Peyer's patch (tissue), 4 donors: ENCODE measurements at regions not wholly inside any gene's neighbourhood (a gene's known extent, or its start where the extent isn't known, plus 50 kb on each side); places are given as distances from the start of the nearest gene placed in this dataset.

Experiments
- DNase-seq, 3 donors: peaks; one replicate each; pipeline ENCODE4 v3.0.0-alpha.2; 2017 to 2019
- H3K27ac ChIP-seq, 4 donors: fragments of 200-600 bp; sonication (generic); one replicate each; pipeline ENCODE4 v1.5.1; 2016 to 2019
- H3K27me3 ChIP-seq, 2 donors: fragments of 200-600 bp; sonication (generic); one replicate each; pipeline ENCODE4 v1.5.1; 2019
- H3K36me3 ChIP-seq, 3 donors: fragments of 200-600 bp; sonication (generic); one replicate each; pipeline ENCODE4 v1.5.1; 2016 to 2019
- H3K4me1 ChIP-seq, 4 donors: fragments of 200-600 bp; sonication (generic); one replicate each; pipeline ENCODE4 v1.5.1; 2016 to 2019
- H3K4me3 ChIP-seq, 4 donors: fragments of 200-600 bp; sonication (generic); 1 replicate in 3 of 4; 2 replicates in 1 of 4; pipeline ENCODE4 v1.5.1; 2016 to 2019; ENCODE audit warnings: mild to moderate bottlenecking in 1 of 4
- H3K9me3 ChIP-seq, 4 donors: fragments of 200-600 bp; sonication (generic); one replicate each; pipeline ENCODE4 v1.5.1; 2016 to 2019; ENCODE audit warnings: mild to moderate bottlenecking in 1 of 4
- CTCF ChIP-seq, 6 experiments: fragments of 450-650 bp in 4 of 6; fragments of 200-600 bp in 2 of 6; sonication (generic) in 1 of 6; IDR thresholded peaks; one replicate each; pipeline ENCODE4 v1.5.1; 2017 to 2019; ENCODE audit warnings: antibody characterized with exemption in 6 of 6, mild to moderate bottlenecking in 3 of 6, moderate library complexity in 1 of 6
- POLR2A ChIP-seq, 2 donors: fragments of 450-650 bp; IDR thresholded peaks; one replicate each; pipeline ENCODE4 v1.5.1; 2017; ENCODE audit warnings: antibody characterized with exemption in 2 of 2, mild to moderate bottlenecking in 2 of 2, moderate library complexity in 2 of 2

DNA sequence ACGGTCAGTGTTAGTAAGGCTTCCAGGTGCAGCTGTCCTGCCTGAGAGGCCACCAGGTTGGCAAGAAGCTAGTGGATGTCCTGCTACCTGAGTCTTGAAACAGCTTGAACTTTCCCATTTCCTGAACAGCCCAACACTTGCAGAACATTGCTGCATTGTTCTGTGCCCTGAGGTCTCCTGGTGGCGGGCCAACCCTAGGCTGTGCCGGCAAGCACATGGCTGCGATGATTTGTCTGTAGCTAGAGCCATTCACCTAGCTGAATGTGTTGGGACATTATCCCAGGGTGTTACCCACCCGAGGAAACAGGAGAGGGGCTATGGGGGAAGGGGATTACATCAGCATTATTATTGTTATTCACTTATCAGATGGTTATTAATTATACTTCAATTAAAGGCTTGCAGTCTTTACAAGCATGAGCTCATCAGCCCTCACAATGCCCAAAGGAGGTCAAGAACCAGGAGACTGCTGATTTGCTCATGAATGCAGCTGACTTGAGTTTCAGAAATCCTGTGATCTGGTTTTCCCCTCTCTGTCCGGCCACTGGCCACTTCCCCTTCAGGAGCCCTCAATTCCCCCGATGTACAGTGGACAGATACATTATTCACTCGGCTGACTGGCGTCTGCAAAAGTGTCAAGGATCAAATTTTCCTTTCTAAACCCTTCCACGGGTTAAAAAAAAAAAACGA lies 187.6 kb upstream of the TSC22D1 start:
- Histone ChIP-seq H3K4me1 (peaks cover 0 to 35% (median 0%) of the 10 kb centered on the region in 4 donors), H3K9me3 (no peaks in the 10 kb centered on the region), H3K36me3 (no peaks in the 10 kb centered on the region), H3K27ac (peak overlapping the region in 3 of 4 donors; percentile 51 to 83 (median 81)), H3K27me3 (no peaks in the 10 kb centered on the region), H3K4me3 (no peak overlapping the region)
- peak in 2 of 3 donors; percentile 53 to 63 for DNase-seq
- TF ChIP-seq POLR2A (IDR thresholded peaks at IDR 0.05) (no peak), CTCF (IDR thresholded peaks at IDR 0.05) (peak in 1 of 6 experiments; percentile 22)

GRCh38 chr13:44762911-44763310 lies 186.8 kb upstream of the TSC22D1 start:
- Histone ChIP-seq H3K27ac (peak overlapping the region in 2 of 4 donors; percentile 51 to 83), H3K27me3 (no peaks in the 10 kb centered on the region)
- TF ChIP-seq CTCF (IDR thresholded peaks at IDR 0.05) (no peak), POLR2A (IDR thresholded peaks at IDR 0.05) (no peak)

GRCh38 chr13:44760434-44760833 lies 184.3 kb upstream of the TSC22D1 start:
- no peak for TF ChIP-seq CTCF (IDR thresholded peaks at IDR 0.05)
- TF ChIP-seq POLR2A (IDR thresholded peaks at IDR 0.05), result no peak
- H3K4me3 ChIP-seq, result no peak overlapping the region
- no peak for DNase-seq
- peaks cover 0 to 38% (median 0%) of the 10 kb centered on the region in 4 donors for H3K4me1 ChIP-seq
- H3K27ac ChIP-seq, result peak overlapping the region in 1 of 4 donors; percentile 56
- no peaks in the 10 kb centered on the region for H3K36me3 ChIP-seq
- H3K27me3 ChIP-seq, result no peaks in the 10 kb centered on the region
- no peaks in the 10 kb centered on the region for H3K9me3 ChIP-seq

More at GRCh38 chr13:44762911-44763310, 186.8 kb upstream of the TSC22D1 start:
- no peak for DNase-seq
- Histone ChIP-seq H3K36me3 (no peaks in the 10 kb centered on the region), H3K4me3 (no peak overlapping the region), H3K4me1 (peaks cover 0 to 42% (median 0%) of the 10 kb centered on the region in 4 donors), H3K9me3 (no peaks in the 10 kb centered on the region)

DNA sequence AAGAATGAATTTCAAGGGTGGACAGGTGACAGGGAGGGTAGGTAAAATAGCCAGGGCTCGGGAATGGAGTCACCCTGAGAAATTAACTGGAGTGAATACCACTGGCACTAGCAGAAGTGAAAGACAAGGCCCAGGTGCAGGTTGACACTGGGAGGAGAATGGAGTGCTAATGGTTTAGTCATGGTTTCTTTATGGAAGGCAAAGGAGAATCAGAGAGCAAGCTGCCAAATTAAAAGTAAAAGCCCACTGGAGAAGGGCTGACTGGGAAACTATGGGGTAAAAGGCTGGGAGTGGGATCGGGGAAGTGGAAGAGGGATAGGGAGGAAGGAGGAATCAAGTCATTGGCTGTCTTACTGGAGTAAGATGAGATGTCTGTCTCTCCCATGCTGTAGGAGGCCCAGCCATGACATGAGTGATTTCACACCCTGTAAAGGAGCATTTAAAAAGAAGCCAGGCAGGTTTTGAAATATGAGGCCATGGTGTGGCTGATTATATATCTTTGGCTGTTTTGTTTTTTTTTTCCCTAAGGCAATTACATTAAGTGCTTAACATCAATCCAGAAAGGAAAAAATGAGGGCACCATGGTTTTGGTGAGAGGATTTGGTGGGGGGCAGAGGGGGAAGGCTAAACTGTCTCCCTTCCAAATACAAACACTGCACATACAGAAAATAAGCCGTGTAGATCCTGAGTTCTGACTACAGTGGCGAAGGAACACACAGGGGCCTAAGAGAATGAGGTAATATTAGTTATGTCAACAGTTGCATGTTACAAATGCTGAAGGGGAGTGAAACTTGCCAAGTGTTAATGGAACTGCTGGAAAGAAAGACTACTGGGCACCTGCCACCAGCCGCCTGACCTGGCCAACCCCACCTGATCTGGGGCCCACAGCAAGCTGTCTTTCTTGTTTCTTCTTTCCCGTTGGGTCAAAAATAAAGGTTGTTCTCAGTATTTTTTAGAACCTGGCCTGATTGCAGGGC lies 183.5 kb upstream of the TSC22D1 start:
- Histone ChIP-seq H3K4me1 (peaks cover 0 to 38% (median 0%) of the 10 kb centered on the region in 4 donors), H3K27ac (peak overlapping the region in 2 of 4 donors; percentile 56 to 63), H3K36me3 (no peaks in the 10 kb centered on the region), H3K9me3 (no peaks in the 10 kb centered on the region), H3K27me3 (no peaks in the 10 kb centered on the region), H3K4me3 (no peak overlapping the region)
- TF ChIP-seq POLR2A (IDR thresholded peaks at IDR 0.05), result no peak
- no peak for TF ChIP-seq CTCF (IDR thresholded peaks at IDR 0.05)
- no peak for DNase-seq

- H3K4me1 ChIP-seq, result peaks cover 0 to 38% (median 0%) of the 10 kb centered on the region in 4 donors
- peak overlapping the region in 1 of 4 donors; percentile 7 for H3K4me3 ChIP-seq
Measured at GRCh38 chr13:44758630-44759383, 182.7 kb upstream of the TSC22D1 start.

More at GRCh38 chr13:44758630-44759383, 182.7 kb upstream of the TSC22D1 start:
- no peak for TF ChIP-seq CTCF (IDR thresholded peaks at IDR 0.05)
- TF ChIP-seq POLR2A (IDR thresholded peaks at IDR 0.05), result no peak
- no peak for DNase-seq
- Histone ChIP-seq H3K27ac (peak overlapping the region in 2 of 4 donors; percentile 63 to 69), H3K27me3 (no peaks in the 10 kb centered on the region), H3K9me3 (no peaks in the 10 kb centered on the region), H3K36me3 (no peaks in the 10 kb centered on the region)
